SU-DHL-6 (cell line): ENCODE measurements at regions not wholly inside any gene's neighbourhood (a gene's known extent, or its start where the extent isn't known, plus 50 kb on each side); places are given as distances from the start of the nearest gene placed in this dataset.

Experiments used
- H2AFZ ChIP-seq: fragments of 200-600 bp; sonication (generic); 2 replicates; pipeline ENCODE4 v1.6.1; 2014; ENCODE audit warnings: low read depth, mild to moderate bottlenecking, moderate library complexity, mixed read lengths, antibody characterized with exemption, low read length; ENCODE audit not compliant: severe bottlenecking
- H3F3A ChIP-seq: fragments of 200-600 bp; shearing (Covaris generic); 2 replicates; pipeline ENCODE4 v1.6.0; 2016; ENCODE audit warnings: antibody characterized with exemption, mild to moderate bottlenecking; ENCODE audit not compliant: insufficient read depth
- H3K27ac ChIP-seq: fragments of 200-600 bp; sonication (generic); 2 replicates; pipeline ENCODE4 v1.5.1; 2016; ENCODE audit warnings: low read depth, mild to moderate bottlenecking, low read length, moderate library complexity, mixed read lengths
- H3K27me3 ChIP-seq: fragments of 200-600 bp; sonication (generic), shearing (Covaris generic); 2 replicates; pipeline ENCODE4 v1.6.0; 2014; ENCODE audit warnings: mild to moderate bottlenecking, low read length
- H3K36me3 ChIP-seq: fragments of 200-600 bp; sonication (generic); 2 replicates; pipeline ENCODE4 v1.6.1; 2014; ENCODE audit warnings: mild to moderate bottlenecking, low read length, mixed read lengths
- H3K4me2 ChIP-seq: fragments of 300-600, 200-600 bp; shearing (Covaris generic), sonication (generic); 2 replicates; pipeline ENCODE4 v1.6.0; 2014; ENCODE audit warnings: low read length, low read depth, mild to moderate bottlenecking; ENCODE audit not compliant: poor library complexity, severe bottlenecking
- H3K4me3 ChIP-seq: fragments of 200-600 bp; sonication (generic); 2 replicates; pipeline ENCODE4 v1.5.1; 2014; ENCODE audit warnings: antibody characterized with exemption, low read length, mild to moderate bottlenecking, mixed read lengths; ENCODE audit not compliant: insufficient read depth, poor library complexity, severe bottlenecking
- H3K79me2 ChIP-seq: fragments of 200-600 bp; sonication (generic); 2 replicates; pipeline ENCODE4 v1.6.1; 2014; ENCODE audit warnings: mild to moderate bottlenecking, low read length, moderate library complexity; ENCODE audit not compliant: insufficient read depth
- H3K9ac ChIP-seq: fragments of 200-600 bp; sonication (generic); 2 replicates; pipeline ENCODE4 v1.7.0; 2014; ENCODE audit warnings: mild to moderate bottlenecking, low read length
- H3K9me2 ChIP-seq: fragments of 200-600 bp; sonication (generic); replicated peaks from 2 replicates; pipeline ENCODE4 v1.6.1; 2014; ENCODE audit warnings: low read length; ENCODE audit not compliant: insufficient read depth
- H3K9me3 ChIP-seq: fragments of 200-600 bp; sonication (generic); 2 replicates; pipeline ENCODE4 v1.6.1; 2014; ENCODE audit warnings: low read length, mixed read lengths; ENCODE audit not compliant: insufficient read depth
- H4K20me1 ChIP-seq: fragments of 200-600 bp; sonication (generic); 2 replicates; pipeline ENCODE4 v1.6.1; 2014; ENCODE audit warnings: low read depth, mild to moderate bottlenecking, antibody characterized with exemption, low read length, moderate library complexity, mixed read lengths
- CTCF ChIP-seq: fragments of 200-600 bp; sonication (generic); IDR thresholded peaks from one replicate; pipeline ENCODE4 v1.5.1; 2017; ENCODE audit warnings: antibody characterized with exemption, mild to moderate bottlenecking, low read length, moderate library complexity; ENCODE audit not compliant: insufficient read depth, poor library complexity, severe bottlenecking
- EZH2phosphoT487 ChIP-seq: fragments of 200-600 bp; sonication (generic), shearing (Covaris generic); conservative IDR thresholded peaks from 2 replicates; pipeline ENCODE4 v1.6.1; 2018; ENCODE audit warnings: mild to moderate bottlenecking, antibody characterized with exemption, low read length, moderate library complexity, mixed read lengths

- Histone ChIP-seq H3K4me2 (no peak overlapping the region), H4K20me1 (no peaks in the 10 kb centered on the region), H3K79me2 (no peaks in the 10 kb centered on the region), H3K9me2 (no peaks in the 10 kb centered on the region), H3K9me3 (no peaks in the 10 kb centered on the region), H2AFZ (no peak overlapping the region), H3F3A (no peaks in the 10 kb centered on the region), H3K36me3 (no peaks in the 10 kb centered on the region), H3K27ac (no peak overlapping the region), H3K9ac (no peak overlapping the region), H3K4me3 (no peak overlapping the region), H3K27me3 (no peaks in the 10 kb centered on the region)
- TF ChIP-seq EZH2phosphoT487 (no peak), CTCF (no peak)
Observed at GRCh38 chr3:104933972-104934371, 432.7 kb upstream of the ALCAM start.

GRCh38 chr3:104935613-104936012, 431.1 kb upstream of the ALCAM start:
- no peaks in the 10 kb centered on the region for H3K9me2 ChIP-seq
- no peak for TF ChIP-seq EZH2phosphoT487
- TF ChIP-seq CTCF, result no peak
- H3K27me3 ChIP-seq, result no peaks in the 10 kb centered on the region
- no peak overlapping the region for H3K4me3 ChIP-seq
- no peak overlapping the region for H3K4me2 ChIP-seq
- H4K20me1 ChIP-seq, result no peaks in the 10 kb centered on the region
- H3K79me2 ChIP-seq, result no peaks in the 10 kb centered on the region
- no peaks in the 10 kb centered on the region for H3F3A ChIP-seq
- H3K9me3 ChIP-seq, result no peaks in the 10 kb centered on the region
- no peak overlapping the region for H3K27ac ChIP-seq
- no peak overlapping the region for H2AFZ ChIP-seq
- H3K36me3 ChIP-seq, result no peaks in the 10 kb centered on the region
- H3K9ac ChIP-seq, result no peak overlapping the region

- H3K27me3 ChIP-seq, result no peaks in the 10 kb centered on the region
- H3F3A ChIP-seq, result no peaks in the 10 kb centered on the region
- H3K9me3 ChIP-seq, result no peaks in the 10 kb centered on the region
- no peaks in the 10 kb centered on the region for H3K36me3 ChIP-seq
- H4K20me1 ChIP-seq, result no peaks in the 10 kb centered on the region
- no peak overlapping the region for H3K4me2 ChIP-seq
- no peak for TF ChIP-seq EZH2phosphoT487
- no peak for TF ChIP-seq CTCF
- H2AFZ ChIP-seq, result no peak overlapping the region
- H3K9ac ChIP-seq, result no peak overlapping the region
- H3K27ac ChIP-seq, result no peak overlapping the region
- H3K79me2 ChIP-seq, result no peaks in the 10 kb centered on the region
- H3K9me2 ChIP-seq, result no peaks in the 10 kb centered on the region
- H3K4me3 ChIP-seq, result no peak overlapping the region
Observed at GRCh38 chr3:104939196-104939595, 427.5 kb upstream of the ALCAM start.
